IMR-90 (cell line): ENCODE measurements at regions not wholly inside any gene's neighbourhood (a gene's known extent, or its start where the extent isn't known, plus 50 kb on each side); places are given as distances from the start of the nearest gene placed in this dataset.

Experiments used
- CTCF ChIP-seq: conservative IDR thresholded peaks from 2 replicates; pipeline ENCODE4 v1.5.1; 2012; ENCODE audit warnings: mild to moderate bottlenecking, low read depth, low read length, improper control_type of control experiment
- POLR2A ChIP-seq: IDR thresholded peaks from 2 replicates; pipeline ENCODE4 v1.6.1; 2012; ENCODE audit warnings: mild to moderate bottlenecking, low read depth, low read length

- no peak for TF ChIP-seq POLR2A
- no peak for TF ChIP-seq CTCF
Measured at GRCh38 chr11:134838708-134839107, 426.7 kb upstream of the B3GAT1 start.
